IMR-90 (cell line): ENCODE measurements at regions not wholly inside any gene's neighbourhood (a gene's known extent, or its start where the extent isn't known, plus 50 kb on each side); places are given as distances from the start of the nearest gene placed in this dataset.

Experiments used
- ATAC-seq: fragments of 200-7000 bp; cut with Tn5 transposase; 2 replicates; pipeline ENCODE4 v1.9.1; 2020; ENCODE audit warnings: low read depth, mild to moderate bottlenecking, moderate library complexity
- BruUV-seq: library from RNA; stranded (reverse); fragments of 400-500 nt; replicated peaks from 2 replicates; lab custom pipeline; 2021; lab: Mats Ljungman, UMichigan
- CTCF ChIA-PET: fragments of 300-600 bp; formaldehyde crosslinking; extraction: SDS; loops from one replicate; lab custom pipeline; 2021; ENCODE audit warnings: antibody characterized with exemption; lab: Yijun Ruan, JAX
- POLR2A ChIA-PET: fragments of 300-600 bp; sonication (Branson Sonifier 250); formaldehyde crosslinking; loops from one replicate; lab custom pipeline; 2022; ENCODE audit warnings: antibody characterized with exemption; ENCODE audit not compliant: unreplicated experiment; lab: Charles Lee
- DNase-seq: peaks from one replicate; pipeline ENCODE4 v3.0.0; 2013
- H2AFZ ChIP-seq: replicated peaks from 2 replicates; pipeline ENCODE3; 2013; ENCODE audit warnings: low read length, mild to moderate bottlenecking; ENCODE audit not compliant: poor library complexity
- H2AK5ac ChIP-seq: 2 replicates; pipeline ENCODE4 v1.6.1; 2013; ENCODE audit warnings: low read depth, low read length, inconsistent platforms
- H2AK9ac ChIP-seq: replicated peaks from 2 replicates; pipeline ENCODE3; 2013; ENCODE audit warnings: mild to moderate bottlenecking, low read depth, low read length, moderate library complexity; ENCODE audit not compliant: poor library complexity
- H2BK120ac ChIP-seq: 2 replicates; pipeline ENCODE4 v1.6.1; 2013; ENCODE audit warnings: low read depth, low read length, inconsistent platforms
- H2BK15ac ChIP-seq: 3 replicates; pipeline ENCODE4 v1.6.1; 2013; ENCODE audit warnings: low read depth, low read length, inconsistent platforms
- H2BK20ac ChIP-seq: 2 replicates; pipeline ENCODE4 v1.6.1; 2013; ENCODE audit warnings: low read depth, mild to moderate bottlenecking, inconsistent platforms, low read length, moderate library complexity
- H2BK5ac ChIP-seq: 2 replicates; pipeline ENCODE4 v1.6.1; 2013; ENCODE audit warnings: mild to moderate bottlenecking, low read depth, low read length, inconsistent platforms; ENCODE audit not compliant: poor library complexity, severe bottlenecking
- H3K14ac ChIP-seq: replicated peaks from 2 replicates; pipeline ENCODE4 v1.6.1; 2013; ENCODE audit warnings: low read depth, low read length, inconsistent platforms
- H3K18ac ChIP-seq: 2 replicates; pipeline ENCODE4 v1.6.1; 2013; ENCODE audit warnings: low read depth, low read length, control low read depth
- H3K23ac ChIP-seq: 2 replicates; pipeline ENCODE4 v1.6.1; 2013; ENCODE audit warnings: low read depth, low read length, inconsistent platforms
- H3K27ac ChIP-seq: 2 replicates; pipeline ENCODE4 v1.5.1; 2013; ENCODE audit warnings: mild to moderate bottlenecking, control low read depth, low read length; ENCODE audit not compliant: insufficient read depth
- H3K27me3 ChIP-seq: 2 replicates; pipeline ENCODE4 v1.6.1; 2013; ENCODE audit warnings: low read length; ENCODE audit not compliant: control insufficient read depth, insufficient read depth
- H3K36me3 ChIP-seq: 2 replicates; pipeline ENCODE4 v1.6.1; 2013; ENCODE audit warnings: low read length, mixed read lengths; ENCODE audit not compliant: control insufficient read depth, insufficient read depth
- H3K4ac ChIP-seq: 2 replicates; pipeline ENCODE4 v1.6.1; 2013; ENCODE audit warnings: low read depth, low read length, inconsistent platforms
- H3K4me1 ChIP-seq: 2 replicates; pipeline ENCODE4 v1.6.1; 2013; ENCODE audit warnings: low read length, mixed read lengths; ENCODE audit not compliant: control insufficient read depth, insufficient read depth
- H3K4me2 ChIP-seq: 2 replicates; pipeline ENCODE4 v1.6.1; 2013; ENCODE audit warnings: low read depth, mild to moderate bottlenecking, control low read depth, low read length, moderate library complexity
- H3K4me3 ChIP-seq: 2 replicates; pipeline ENCODE4 v1.5.1; 2013; ENCODE audit warnings: low read depth, mild to moderate bottlenecking, control low read depth, low read length, moderate library complexity; ENCODE audit not compliant: insufficient read depth
- H3K56ac ChIP-seq: 2 replicates; pipeline ENCODE4 v1.6.1; 2013; ENCODE audit warnings: low read length, inconsistent platforms; ENCODE audit not compliant: insufficient read depth; ENCODE audit errors: extremely low read depth
- H3K79me1 ChIP-seq, 2 experiments: 2 replicates each; pipeline ENCODE4 v1.6.1; 2013; ENCODE audit warnings: low read length in 2 of 2, inconsistent platforms in 1 of 2, low read depth in 1 of 2
- H3K9ac ChIP-seq: 2 replicates; pipeline ENCODE4 v1.6.1; 2013; ENCODE audit warnings: low read depth, low read length, control low read depth
- H3K9me1 ChIP-seq: 2 replicates; pipeline ENCODE4 v1.6.1; 2013; ENCODE audit warnings: low read length, inconsistent platforms; ENCODE audit not compliant: insufficient read depth
- H3K9me3 ChIP-seq: 2 replicates; pipeline ENCODE4 v1.6.1; 2013; ENCODE audit warnings: low read length; ENCODE audit not compliant: control insufficient read depth, insufficient read depth
- H4K20me1 ChIP-seq: 2 replicates; pipeline ENCODE4 v1.6.1; 2013; ENCODE audit warnings: low read length, inconsistent platforms; ENCODE audit not compliant: insufficient read depth
- H4K5ac ChIP-seq: 2 replicates; pipeline ENCODE4 v1.6.1; 2013; ENCODE audit warnings: mild to moderate bottlenecking, low read depth, low read length, control low read depth
- H4K8ac ChIP-seq, 2 experiments: 2 replicates each; pipeline ENCODE4 v1.6.1; 2013; ENCODE audit warnings: low read depth in 2 of 2, low read length in 2 of 2, control low read depth in 1 of 2, inconsistent platforms in 1 of 2
- H4K91ac ChIP-seq: 2 replicates; pipeline ENCODE4 v1.6.1; 2013; ENCODE audit warnings: low read depth, low read length, inconsistent platforms; ENCODE audit not compliant: insufficient read depth
- SMC3 ChIP-seq: fragments of 150-350 bp; IDR thresholded peaks from 2 replicates; pipeline ENCODE4 v1.6.1; 2016; ENCODE audit warnings: low read depth, mild to moderate bottlenecking, antibody characterized with exemption, low read length, moderate library complexity
- WGBS, 2 experiments: methylation state at CpG; one replicate each; pipeline versions ENCODE4 v1.1.5 to v1.1.7; 2013; ENCODE audit warnings: missing lambda C conversion rate in 2 of 2; ENCODE audit not compliant: insufficient read length in 1 of 2; ENCODE audit errors: extremely low coverage in 2 of 2; 5-methylcytosine and 5-hydroxymethylcytosine counted together
- dilution Hi-C: fragments of 300-500 bp; cut with HindIII; formaldehyde crosslinking; loops from one replicate; pipeline ENCODE4 v1.14.3; 2018; ENCODE audit warnings: low sequenced_read_pairs; ENCODE audit not compliant: unreplicated experiment
- in situ Hi-C: fragments of 300-500 bp; cut with MboI; formaldehyde crosslinking; loops from 3 replicates; pipeline ENCODE4 v1.14.3; 2019; ENCODE audit warnings: low sequenced_read_pairs, inconsistent platforms, mixed read lengths
- intact Hi-C: fragments of 100-400 bp; cut with micrococcal nuclease; formaldehyde crosslinking; loops from 2 replicates; pipeline ENCODE4 v1.10.0; 2022

GRCh38 chr9:99416007-99416406 is 193.9 kb downstream of the SEC61B start:
- H3K4me3 ChIP-seq = no peak overlapping the region
- POLR2A ChIA-PET = no interaction called here
- peak overlapping the region; percentile 76 for H2AFZ ChIP-seq
- no peak overlapping the region for H3K9ac ChIP-seq
- H3K23ac ChIP-seq = no peak overlapping the region
- H2BK120ac ChIP-seq = peak overlapping the region; percentile 49; the same call in 1 of the 2 replicates
- no peaks in the 10 kb centered on the region for H3K9me3 ChIP-seq
- H2BK20ac ChIP-seq = peak overlapping the region; percentile 73; the same call in 1 of the 2 replicates
- DNase-seq (peak; percentile 36), ATAC-seq (peak; percentile 51; the same call in 1 of the 2 replicates)
- no peak for TF ChIP-seq SMC3
- H4K5ac ChIP-seq = no peak overlapping the region
- intact Hi-C loops = no loop called here
- H2BK5ac ChIP-seq = no peak overlapping the region
- H2AK5ac ChIP-seq = peak overlapping the region; percentile 88
- no peak overlapping the region for H3K4me2 ChIP-seq
- H4K91ac ChIP-seq = 0 out of 2 replicates have a peak overlapping the region, but pooled peaks have one; percentile 54
- H4K20me1 ChIP-seq = no peaks in the 10 kb centered on the region
- dilution Hi-C loops = no loop called here
- WGBS, 2 experiments = no CpG with 5 or more reads among the region's 2 CpGs
- peak overlapping the region; percentile 67 for H2AK9ac ChIP-seq
- H3K4me1 ChIP-seq = peaks cover 6% of the 10 kb centered on the region
- peak overlapping the region in 1 of 2 experiments; percentile 35; a peak in 1 of 4 replicates for H4K8ac ChIP-seq
- in situ Hi-C loops = no loop called here
- no peaks in the 10 kb centered on the region for H3K27me3 ChIP-seq
- no peaks in the 10 kb centered on the region for H3K79me1 ChIP-seq
- H3K36me3 ChIP-seq = no peaks in the 10 kb centered on the region
- H2BK15ac ChIP-seq = peak overlapping the region; percentile 65; the same call in 1 of the 3 replicates
- peak overlapping the region; percentile 52; the same call in 1 of the 2 replicates for H3K14ac ChIP-seq
- H3K9me1 ChIP-seq = 0 out of 2 replicates have a peak, but pooled peaks cover 3% of the 10 kb centered on the region
- CTCF ChIA-PET = interaction anchor here (1.0 kb wide), 1 partner anchor 20 kb away, joined by 3 read pairs; no protein-coding TSS in a partner anchor
- no peak overlapping the region for H3K27ac ChIP-seq
- no TSS peak for BruUV-seq
- no peak overlapping the region for H3K56ac ChIP-seq
- peak overlapping the region; percentile 64 for H3K4ac ChIP-seq
- H3K18ac ChIP-seq = no peak overlapping the region; the same call in 1 of the 2 replicates
